Peyer's patch (tissue), 4 donors: ENCODE measurements at regions not wholly inside any gene's neighbourhood (a gene's known extent, or its start where the extent isn't known, plus 50 kb on each side); places are given as distances from the start of the nearest gene placed in this dataset.

ENCODE experiments used
- POLR2A ChIP-seq, 2 donors: fragments of 450-650 bp; IDR thresholded peaks; one replicate each; pipeline ENCODE4 v1.5.1; 2017; ENCODE audit warnings: antibody characterized with exemption in 2 of 2, mild to moderate bottlenecking in 2 of 2, moderate library complexity in 2 of 2
- TF ChIP-seq, protein P1 (sequence below), 6 experiments: fragments of 450-650 bp in 4 of 6; fragments of 200-600 bp in 2 of 6; sonication (generic) in 1 of 6; IDR thresholded peaks; one replicate each; pipeline ENCODE4 v1.5.1; 2017 to 2019; ENCODE audit warnings: antibody characterized with exemption in 6 of 6, mild to moderate bottlenecking in 3 of 6, moderate library complexity in 1 of 6

DNA sequence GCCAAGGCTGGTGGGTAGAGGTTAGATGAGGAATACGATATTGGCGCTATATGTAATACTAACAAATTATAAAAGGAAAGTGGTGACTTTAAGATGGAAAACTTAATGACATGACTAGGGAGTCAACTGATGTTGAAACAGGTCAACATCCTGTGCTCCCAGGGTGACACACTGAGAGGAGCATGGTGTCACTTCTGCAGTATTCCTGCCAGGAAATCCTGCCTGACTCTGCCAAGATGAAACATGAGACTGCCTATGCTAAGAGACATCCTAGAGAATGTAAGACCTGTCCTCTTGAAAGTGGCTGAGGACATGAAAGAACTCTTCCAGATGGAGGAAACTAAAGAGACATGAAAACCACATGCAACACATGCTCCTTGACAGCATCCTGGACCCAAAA is 65.0 kb upstream of the KCND3 start:
- TF ChIP-seq, protein P1, sequence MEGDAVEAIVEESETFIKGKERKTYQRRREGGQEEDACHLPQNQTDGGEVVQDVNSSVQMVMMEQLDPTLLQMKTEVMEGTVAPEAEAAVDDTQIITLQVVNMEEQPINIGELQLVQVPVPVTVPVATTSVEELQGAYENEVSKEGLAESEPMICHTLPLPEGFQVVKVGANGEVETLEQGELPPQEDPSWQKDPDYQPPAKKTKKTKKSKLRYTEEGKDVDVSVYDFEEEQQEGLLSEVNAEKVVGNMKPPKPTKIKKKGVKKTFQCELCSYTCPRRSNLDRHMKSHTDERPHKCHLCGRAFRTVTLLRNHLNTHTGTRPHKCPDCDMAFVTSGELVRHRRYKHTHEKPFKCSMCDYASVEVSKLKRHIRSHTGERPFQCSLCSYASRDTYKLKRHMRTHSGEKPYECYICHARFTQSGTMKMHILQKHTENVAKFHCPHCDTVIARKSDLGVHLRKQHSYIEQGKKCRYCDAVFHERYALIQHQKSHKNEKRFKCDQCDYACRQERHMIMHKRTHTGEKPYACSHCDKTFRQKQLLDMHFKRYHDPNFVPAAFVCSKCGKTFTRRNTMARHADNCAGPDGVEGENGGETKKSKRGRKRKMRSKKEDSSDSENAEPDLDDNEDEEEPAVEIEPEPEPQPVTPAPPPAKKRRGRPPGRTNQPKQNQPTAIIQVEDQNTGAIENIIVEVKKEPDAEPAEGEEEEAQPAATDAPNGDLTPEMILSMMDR (IDR thresholded peaks at IDR 0.05) = no peak
- TF ChIP-seq POLR2A (IDR thresholded peaks at IDR 0.05) = no peak
